ENCODE measurements at regions not wholly inside any gene's neighbourhood (a gene's known extent, or its start where the extent isn't known, plus 50 kb on each side); places are given as distances from the start of the nearest gene placed in this dataset.

DNA sequence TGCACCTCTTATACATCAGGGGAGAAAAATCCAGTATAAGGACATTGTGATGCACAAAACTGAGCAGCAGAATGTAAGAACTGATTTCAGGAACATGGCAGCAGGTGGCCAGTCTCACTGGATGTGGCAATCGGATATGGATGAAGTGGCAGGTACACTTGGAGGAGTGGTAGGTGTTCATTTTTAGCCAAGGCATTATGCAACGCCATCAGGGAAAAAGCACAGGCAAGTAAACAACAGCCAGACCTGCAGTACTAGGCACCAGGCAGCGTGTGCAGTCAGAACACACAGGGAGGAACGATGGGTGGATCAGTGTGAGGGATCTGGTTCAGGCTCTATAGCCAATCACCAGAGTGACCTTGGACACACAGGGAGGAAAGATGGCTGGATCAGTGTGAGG, 77.4 kb upstream of the GCFC2 start:
- TF ChIP-seq ZBTB8A (tag by site-specific recombination; IDR thresholded peaks at IDR 0.05) (no peak), ZNF843 (tag by site-specific recombination; IDR thresholded peaks at IDR 0.05) (no peak), ZNF48 (tag by site-specific recombination; IDR thresholded peaks at IDR 0.05) (no peak), TCF7L2 (IDR thresholded peaks at IDR 0.05; ENCODE audit: borderline replicate concordance, low read depth, low read length) (no peak), ZNF169 (tag by site-specific recombination; IDR thresholded peaks at IDR 0.05) (no peak), SETDB1 (IDR thresholded peaks at IDR 0.05; ENCODE audit: insufficient read length, low read length) (no peak), ZNF391 (tag by site-specific recombination; IDR thresholded peaks at IDR 0.05; ENCODE audit: borderline replicate concordance, low read depth) (no peak), ZNF184 (tag by site-specific recombination; IDR thresholded peaks at IDR 0.05) (no peak), ZNF423 (tag by site-specific recombination; IDR thresholded peaks at IDR 0.05) (no peak), SALL2 (tag by site-specific recombination; IDR thresholded peaks at IDR 0.05; ENCODE audit: borderline replicate concordance) (no peak)
- TF ChIP-seq, protein P1, sequence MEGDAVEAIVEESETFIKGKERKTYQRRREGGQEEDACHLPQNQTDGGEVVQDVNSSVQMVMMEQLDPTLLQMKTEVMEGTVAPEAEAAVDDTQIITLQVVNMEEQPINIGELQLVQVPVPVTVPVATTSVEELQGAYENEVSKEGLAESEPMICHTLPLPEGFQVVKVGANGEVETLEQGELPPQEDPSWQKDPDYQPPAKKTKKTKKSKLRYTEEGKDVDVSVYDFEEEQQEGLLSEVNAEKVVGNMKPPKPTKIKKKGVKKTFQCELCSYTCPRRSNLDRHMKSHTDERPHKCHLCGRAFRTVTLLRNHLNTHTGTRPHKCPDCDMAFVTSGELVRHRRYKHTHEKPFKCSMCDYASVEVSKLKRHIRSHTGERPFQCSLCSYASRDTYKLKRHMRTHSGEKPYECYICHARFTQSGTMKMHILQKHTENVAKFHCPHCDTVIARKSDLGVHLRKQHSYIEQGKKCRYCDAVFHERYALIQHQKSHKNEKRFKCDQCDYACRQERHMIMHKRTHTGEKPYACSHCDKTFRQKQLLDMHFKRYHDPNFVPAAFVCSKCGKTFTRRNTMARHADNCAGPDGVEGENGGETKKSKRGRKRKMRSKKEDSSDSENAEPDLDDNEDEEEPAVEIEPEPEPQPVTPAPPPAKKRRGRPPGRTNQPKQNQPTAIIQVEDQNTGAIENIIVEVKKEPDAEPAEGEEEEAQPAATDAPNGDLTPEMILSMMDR (tag by site-specific recombination; IDR thresholded peaks at IDR 0.05): no peak
- TF ChIP-seq, protein P2, sequence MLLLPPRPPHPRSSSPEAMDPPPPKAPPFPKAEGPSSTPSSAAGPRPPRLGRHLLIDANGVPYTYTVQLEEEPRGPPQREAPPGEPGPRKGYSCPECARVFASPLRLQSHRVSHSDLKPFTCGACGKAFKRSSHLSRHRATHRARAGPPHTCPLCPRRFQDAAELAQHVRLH (tag by site-specific recombination; IDR thresholded peaks at IDR 0.05): no peak
- TF ChIP-seq, protein P3, sequence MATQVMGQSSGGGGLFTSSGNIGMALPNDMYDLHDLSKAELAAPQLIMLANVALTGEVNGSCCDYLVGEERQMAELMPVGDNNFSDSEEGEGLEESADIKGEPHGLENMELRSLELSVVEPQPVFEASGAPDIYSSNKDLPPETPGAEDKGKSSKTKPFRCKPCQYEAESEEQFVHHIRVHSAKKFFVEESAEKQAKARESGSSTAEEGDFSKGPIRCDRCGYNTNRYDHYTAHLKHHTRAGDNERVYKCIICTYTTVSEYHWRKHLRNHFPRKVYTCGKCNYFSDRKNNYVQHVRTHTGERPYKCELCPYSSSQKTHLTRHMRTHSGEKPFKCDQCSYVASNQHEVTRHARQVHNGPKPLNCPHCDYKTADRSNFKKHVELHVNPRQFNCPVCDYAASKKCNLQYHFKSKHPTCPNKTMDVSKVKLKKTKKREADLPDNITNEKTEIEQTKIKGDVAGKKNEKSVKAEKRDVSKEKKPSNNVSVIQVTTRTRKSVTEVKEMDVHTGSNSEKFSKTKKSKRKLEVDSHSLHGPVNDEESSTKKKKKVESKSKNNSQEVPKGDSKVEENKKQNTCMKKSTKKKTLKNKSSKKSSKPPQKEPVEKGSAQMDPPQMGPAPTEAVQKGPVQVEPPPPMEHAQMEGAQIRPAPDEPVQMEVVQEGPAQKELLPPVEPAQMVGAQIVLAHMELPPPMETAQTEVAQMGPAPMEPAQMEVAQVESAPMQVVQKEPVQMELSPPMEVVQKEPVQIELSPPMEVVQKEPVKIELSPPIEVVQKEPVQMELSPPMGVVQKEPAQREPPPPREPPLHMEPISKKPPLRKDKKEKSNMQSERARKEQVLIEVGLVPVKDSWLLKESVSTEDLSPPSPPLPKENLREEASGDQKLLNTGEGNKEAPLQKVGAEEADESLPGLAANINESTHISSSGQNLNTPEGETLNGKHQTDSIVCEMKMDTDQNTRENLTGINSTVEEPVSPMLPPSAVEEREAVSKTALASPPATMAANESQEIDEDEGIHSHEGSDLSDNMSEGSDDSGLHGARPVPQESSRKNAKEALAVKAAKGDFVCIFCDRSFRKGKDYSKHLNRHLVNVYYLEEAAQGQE (tag by site-specific recombination; IDR thresholded peaks at IDR 0.05): no peak

All from HEK293 (cell line).